GM12878 (cell line): ENCODE measurements at regions not wholly inside any gene's neighbourhood (a gene's known extent, or its start where the extent isn't known, plus 50 kb on each side); places are given as distances from the start of the nearest gene placed in this dataset.

ENCODE experiments used
- ATAC-seq: fragments of 200-7000 bp; cut with Tn5 transposase; 3 replicates; pipeline ENCODE4 v1.9.1; 2020; ENCODE audit warnings: mild to moderate bottlenecking, moderate library complexity
- BruUV-seq: library from RNA; stranded (reverse); fragments of 400-500 nt; replicated peaks from 2 replicates; lab custom pipeline; 2021; lab: Mats Ljungman, UMichigan
- CTCF ChIA-PET: fragments of 300-600 bp; sonication (Branson Sonifier 250); formaldehyde crosslinking; extraction: SDS; loops from one replicate; lab custom pipeline; 2021; ENCODE audit warnings: inconsistent platforms; lab: Yijun Ruan, JAX
- POLR2A ChIA-PET: fragments of 350-600 bp; formaldehyde crosslinking; extraction: SDS; loops from one replicate; lab custom pipeline; 2021; ENCODE audit warnings: inconsistent platforms; lab: Charles Lee
- RAD21 ChIA-PET: fragments of 300-600 bp; sonication (Branson Sonifier 250); formaldehyde crosslinking; loops from one replicate; lab custom pipeline; 2023; ENCODE audit warnings: antibody characterized with exemption; ENCODE audit not compliant: unreplicated experiment; lab: Charles Lee
- SMC1A ChIA-PET: fragments of 300-600 bp; sonication (Branson Sonifier 250); formaldehyde crosslinking; loops from one replicate; lab custom pipeline; 2023; ENCODE audit not compliant: unreplicated experiment, uncharacterized antibody; lab: Charles Lee
- DNase-seq: peaks from one replicate; pipeline ENCODE4 v3.0.0-alpha.2; 2011; ENCODE audit warnings: low read depth, low spot score
- FAIRE-seq: peaks from 3 replicates; lab custom pipeline; 2011; peaks lifted over from hg19 to GRCh38; lab: Jason Lieb, UNC
- H2AFZ ChIP-seq: 2 replicates; pipeline ENCODE4 v1.6.0; 2011; ENCODE audit warnings: low read depth, low read length, control low read depth; ENCODE audit not compliant: control insufficient read depth
- H3K27ac ChIP-seq: 2 replicates; pipeline ENCODE4 v1.5.1; 2011; ENCODE audit warnings: control low read depth; ENCODE audit not compliant: control insufficient read depth, insufficient read depth
- H3K27me3 ChIP-seq, 2 experiments: replicated peaks in 1 of 2; 2 replicates each; pipeline versions ENCODE4 v1.6.0 to v1.6.1; 2011; ENCODE audit warnings: low read length in 1 of 2; ENCODE audit not compliant: control insufficient read depth in 2 of 2, insufficient read depth in 2 of 2
- H3K36me3 ChIP-seq, 2 experiments: 2 replicates each; pipeline ENCODE4 v1.5.1; 2011; ENCODE audit warnings: low read length in 1 of 2; ENCODE audit not compliant: control insufficient read depth in 2 of 2, insufficient read depth in 2 of 2
- H3K4me1 ChIP-seq: 2 replicates; pipeline ENCODE4 v1.6.1; 2011; ENCODE audit warnings: mild to moderate bottlenecking, low read length, moderate library complexity, mixed read lengths; ENCODE audit not compliant: control insufficient read depth, insufficient read depth
- H3K4me2 ChIP-seq: 2 replicates; pipeline ENCODE4 v1.6.0; 2011; ENCODE audit warnings: control low read depth; ENCODE audit not compliant: control insufficient read depth, insufficient read depth
- H3K4me3 ChIP-seq: fragments of 200-600 bp; sonication (generic); 2 replicates; pipeline ENCODE4 v1.5.1; 2016
- H3K79me2 ChIP-seq: 2 replicates; pipeline ENCODE4 v1.6.0; 2011; ENCODE audit warnings: low read length; ENCODE audit not compliant: control insufficient read depth, insufficient read depth
- H3K9ac ChIP-seq: 2 replicates; pipeline ENCODE4 v1.8.0; 2011; ENCODE audit warnings: low read length, control low read depth, mixed read lengths; ENCODE audit not compliant: control insufficient read depth, insufficient read depth
- H3K9me3 ChIP-seq: replicated peaks from 3 replicates; pipeline ENCODE4 v1.5.1; 2011; ENCODE audit warnings: mild to moderate bottlenecking, low read length; ENCODE audit not compliant: control insufficient read depth, insufficient read depth
- H4K20me1 ChIP-seq: 2 replicates; pipeline ENCODE4 v1.6.0; 2011; ENCODE audit not compliant: control insufficient read depth, insufficient read depth
- CBFB ChIP-seq: IDR thresholded peaks from 2 replicates; pipeline ENCODE4 v1.6.1; 2016; ENCODE audit warnings: antibody characterized with exemption, low read depth
- FOXK2 ChIP-seq: fragments of 450-650 bp; IDR thresholded peaks from 2 replicates; pipeline ENCODE4 v1.6.1; 2017; ENCODE audit warnings: mild to moderate bottlenecking, moderate library complexity
- MTA2 ChIP-seq: fragments of 450-650 bp; IDR thresholded peaks from 2 replicates; pipeline ENCODE4 v1.6.1; 2016; ENCODE audit warnings: low read depth, mild to moderate bottlenecking, moderate library complexity
- SMARCA5 ChIP-seq: fragments of 450-650 bp; IDR thresholded peaks from 2 replicates; pipeline ENCODE4 v1.6.1; 2017; ENCODE audit warnings: mild to moderate bottlenecking
- SREBF1 ChIP-seq: IDR thresholded peaks from 2 replicates; pipeline ENCODE4 v1.6.1; 2012; ENCODE audit warnings: mild to moderate bottlenecking, low read length
- SUZ12 ChIP-seq: fragments of 200-600 bp; sonication (generic); IDR thresholded peaks from one replicate; pipeline ENCODE4 v1.6.1; 2018; ENCODE audit warnings: antibody characterized with exemption, mild to moderate bottlenecking; ENCODE audit not compliant: unreplicated experiment
- TCF12 ChIP-seq: IDR thresholded peaks from 2 replicates; pipeline ENCODE4 v1.6.1; 2011; ENCODE audit warnings: low read depth, mild to moderate bottlenecking, low read length
- ZZZ3 ChIP-seq: IDR thresholded peaks from 2 replicates; pipeline ENCODE4 v1.6.1; 2011; ENCODE audit warnings: low read depth; ENCODE audit not compliant: control insufficient read depth, insufficient read length
- WGBS: methylation state at CpG from one replicate; pipeline ENCODE4 v1.1.6; 2016; ENCODE audit warnings: low lambda C conversion rate; ENCODE audit not compliant: insufficient replicate concordance, insufficient coverage; ENCODE audit errors: missing lambda C conversion rate; 5-methylcytosine and 5-hydroxymethylcytosine counted together
- in situ Hi-C: fragments of 300-500 bp; cut with MboI; formaldehyde crosslinking; loops from 9 replicates; pipeline ENCODE4 v1.14.3; 2018; ENCODE audit warnings: mixed read lengths
- intact Hi-C: fragments of 100-400 bp; cut with micrococcal nuclease; formaldehyde crosslinking; loops from one replicate; pipeline ENCODE4 v1.14.2; 2022; ENCODE audit not compliant: unreplicated experiment
- TF ChIP-seq, protein P1 (sequence below): fragments of 450-650 bp; IDR thresholded peaks from 2 replicates; pipeline ENCODE4 v1.6.1; 2017; ENCODE audit warnings: low read depth, mild to moderate bottlenecking, moderate library complexity
- TF ChIP-seq, protein P2 (sequence below): fragments of 450-650 bp; IDR thresholded peaks from 2 replicates; pipeline ENCODE4 v1.6.1; 2017; ENCODE audit warnings: mild to moderate bottlenecking, moderate library complexity
- TF ChIP-seq, protein P3 (sequence below): fragments of 450-650 bp; IDR thresholded peaks from 2 replicates; pipeline ENCODE4 v1.6.1; 2016; ENCODE audit warnings: mild to moderate bottlenecking
- TF ChIP-seq, protein P4 (sequence below): IDR thresholded peaks from 2 replicates; pipeline ENCODE4 v1.6.1; 2012; ENCODE audit warnings: improper control_type of control experiment, low read depth, low read length; ENCODE audit not compliant: insufficient replicate concordance

DNA sequence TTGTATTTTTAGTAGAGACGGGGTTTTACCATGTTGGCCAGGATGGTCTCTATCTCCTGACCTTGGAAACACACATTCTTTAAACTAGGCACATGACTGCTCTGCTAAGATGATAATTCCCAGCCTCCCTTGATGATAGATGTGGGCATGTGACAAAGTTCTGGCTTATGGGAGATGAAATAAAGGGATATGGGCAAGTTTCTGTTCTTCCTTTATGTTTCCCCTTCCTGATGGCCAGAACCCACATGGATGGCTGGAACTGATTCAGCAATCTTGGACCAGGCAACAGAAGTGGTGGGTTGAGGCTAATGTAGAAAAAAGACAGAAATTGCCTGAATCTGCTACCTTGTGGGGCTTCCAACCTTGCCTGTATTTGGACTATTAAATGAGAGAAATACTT is 60.7 kb upstream of the NRP1 start:
- no TSS peak for BruUV-seq
- FAIRE-seq: no peak
- Histone ChIP-seq H3K9me3 (no peaks in the 10 kb centered on the region; the same call in 2 of the 3 replicates), H3K79me2 (no peaks in the 10 kb centered on the region), H3K4me3 (no peak overlapping the region), H3K27me3 (no peaks in the 10 kb centered on the region), H3K4me2 (no peak overlapping the region), H4K20me1 (no peaks in the 10 kb centered on the region), H3K4me1 (no peaks in the 10 kb centered on the region), H2AFZ (no peak overlapping the region)
- WGBS: 0% methylated on average over 1 of the region's 1 CpG
- ATAC-seq: no peak
- DNase-seq: no peak
- POLR2A ChIA-PET: interaction anchor here (0.7 kb wide), 1 partner anchor 970 kb away, joined by 4 read pairs; no protein-coding TSS in a partner anchor
- SMC1A ChIA-PET: interaction anchor here (0.6 to 1.3 kb wide), 4 partner anchors 21 to 538 kb away, joined by 3 read pairs; no protein-coding TSS in a partner anchor
- in situ Hi-C loops: no loop called here
- RAD21 ChIA-PET: no interaction called here
- TF ChIP-seq CBFB (no peak), TCF12 (no peak), SMARCA5 (no peak), ZZZ3 (no peak), MTA2 (no peak), SREBF1 (no peak), FOXK2 (no peak), SUZ12 (no peak)
- TF ChIP-seq, protein P1, sequence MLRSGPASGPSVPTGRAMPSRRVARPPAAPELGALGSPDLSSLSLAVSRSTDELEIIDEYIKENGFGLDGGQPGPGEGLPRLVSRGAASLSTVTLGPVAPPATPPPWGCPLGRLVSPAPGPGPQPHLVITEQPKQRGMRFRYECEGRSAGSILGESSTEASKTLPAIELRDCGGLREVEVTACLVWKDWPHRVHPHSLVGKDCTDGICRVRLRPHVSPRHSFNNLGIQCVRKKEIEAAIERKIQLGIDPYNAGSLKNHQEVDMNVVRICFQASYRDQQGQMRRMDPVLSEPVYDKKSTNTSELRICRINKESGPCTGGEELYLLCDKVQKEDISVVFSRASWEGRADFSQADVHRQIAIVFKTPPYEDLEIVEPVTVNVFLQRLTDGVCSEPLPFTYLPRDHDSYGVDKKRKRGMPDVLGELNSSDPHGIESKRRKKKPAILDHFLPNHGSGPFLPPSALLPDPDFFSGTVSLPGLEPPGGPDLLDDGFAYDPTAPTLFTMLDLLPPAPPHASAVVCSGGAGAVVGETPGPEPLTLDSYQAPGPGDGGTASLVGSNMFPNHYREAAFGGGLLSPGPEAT: no peak
- TF ChIP-seq, protein P2, sequence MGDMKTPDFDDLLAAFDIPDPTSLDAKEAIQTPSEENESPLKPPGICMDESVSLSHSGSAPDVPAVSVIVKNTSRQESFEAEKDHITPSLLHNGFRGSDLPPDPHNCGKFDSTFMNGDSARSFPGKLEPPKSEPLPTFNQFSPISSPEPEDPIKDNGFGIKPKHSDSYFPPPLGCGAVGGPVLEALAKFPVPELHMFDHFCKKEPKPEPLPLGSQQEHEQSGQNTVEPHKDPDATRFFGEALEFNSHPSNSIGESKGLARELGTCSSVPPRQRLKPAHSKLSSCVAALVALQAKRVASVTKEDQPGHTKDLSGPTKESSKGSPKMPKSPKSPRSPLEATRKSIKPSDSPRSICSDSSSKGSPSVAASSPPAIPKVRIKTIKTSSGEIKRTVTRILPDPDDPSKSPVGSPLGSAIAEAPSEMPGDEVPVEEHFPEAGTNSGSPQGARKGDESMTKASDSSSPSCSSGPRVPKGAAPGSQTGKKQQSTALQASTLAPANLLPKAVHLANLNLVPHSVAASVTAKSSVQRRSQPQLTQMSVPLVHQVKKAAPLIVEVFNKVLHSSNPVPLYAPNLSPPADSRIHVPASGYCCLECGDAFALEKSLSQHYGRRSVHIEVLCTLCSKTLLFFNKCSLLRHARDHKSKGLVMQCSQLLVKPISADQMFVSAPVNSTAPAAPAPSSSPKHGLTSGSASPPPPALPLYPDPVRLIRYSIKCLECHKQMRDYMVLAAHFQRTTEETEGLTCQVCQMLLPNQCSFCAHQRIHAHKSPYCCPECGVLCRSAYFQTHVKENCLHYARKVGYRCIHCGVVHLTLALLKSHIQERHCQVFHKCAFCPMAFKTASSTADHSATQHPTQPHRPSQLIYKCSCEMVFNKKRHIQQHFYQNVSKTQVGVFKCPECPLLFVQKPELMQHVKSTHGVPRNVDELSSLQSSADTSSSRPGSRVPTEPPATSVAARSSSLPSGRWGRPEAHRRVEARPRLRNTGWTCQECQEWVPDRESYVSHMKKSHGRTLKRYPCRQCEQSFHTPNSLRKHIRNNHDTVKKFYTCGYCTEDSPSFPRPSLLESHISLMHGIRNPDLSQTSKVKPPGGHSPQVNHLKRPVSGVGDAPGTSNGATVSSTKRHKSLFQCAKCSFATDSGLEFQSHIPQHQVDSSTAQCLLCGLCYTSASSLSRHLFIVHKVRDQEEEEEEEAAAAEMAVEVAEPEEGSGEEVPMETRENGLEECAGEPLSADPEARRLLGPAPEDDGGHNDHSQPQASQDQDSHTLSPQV: no peak
- TF ChIP-seq, protein P3, sequence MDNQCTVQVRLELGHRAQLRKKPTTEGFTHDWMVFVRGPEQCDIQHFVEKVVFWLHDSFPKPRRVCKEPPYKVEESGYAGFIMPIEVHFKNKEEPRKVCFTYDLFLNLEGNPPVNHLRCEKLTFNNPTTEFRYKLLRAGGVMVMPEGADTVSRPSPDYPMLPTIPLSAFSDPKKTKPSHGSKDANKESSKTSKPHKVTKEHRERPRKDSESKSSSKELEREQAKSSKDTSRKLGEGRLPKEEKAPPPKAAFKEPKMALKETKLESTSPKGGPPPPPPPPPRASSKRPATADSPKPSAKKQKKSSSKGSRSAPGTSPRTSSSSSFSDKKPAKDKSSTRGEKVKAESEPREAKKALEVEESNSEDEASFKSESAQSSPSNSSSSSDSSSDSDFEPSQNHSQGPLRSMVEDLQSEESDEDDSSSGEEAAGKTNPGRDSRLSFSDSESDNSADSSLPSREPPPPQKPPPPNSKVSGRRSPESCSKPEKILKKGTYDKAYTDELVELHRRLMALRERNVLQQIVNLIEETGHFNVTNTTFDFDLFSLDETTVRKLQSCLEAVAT: no peak
- TF ChIP-seq, protein P4, sequence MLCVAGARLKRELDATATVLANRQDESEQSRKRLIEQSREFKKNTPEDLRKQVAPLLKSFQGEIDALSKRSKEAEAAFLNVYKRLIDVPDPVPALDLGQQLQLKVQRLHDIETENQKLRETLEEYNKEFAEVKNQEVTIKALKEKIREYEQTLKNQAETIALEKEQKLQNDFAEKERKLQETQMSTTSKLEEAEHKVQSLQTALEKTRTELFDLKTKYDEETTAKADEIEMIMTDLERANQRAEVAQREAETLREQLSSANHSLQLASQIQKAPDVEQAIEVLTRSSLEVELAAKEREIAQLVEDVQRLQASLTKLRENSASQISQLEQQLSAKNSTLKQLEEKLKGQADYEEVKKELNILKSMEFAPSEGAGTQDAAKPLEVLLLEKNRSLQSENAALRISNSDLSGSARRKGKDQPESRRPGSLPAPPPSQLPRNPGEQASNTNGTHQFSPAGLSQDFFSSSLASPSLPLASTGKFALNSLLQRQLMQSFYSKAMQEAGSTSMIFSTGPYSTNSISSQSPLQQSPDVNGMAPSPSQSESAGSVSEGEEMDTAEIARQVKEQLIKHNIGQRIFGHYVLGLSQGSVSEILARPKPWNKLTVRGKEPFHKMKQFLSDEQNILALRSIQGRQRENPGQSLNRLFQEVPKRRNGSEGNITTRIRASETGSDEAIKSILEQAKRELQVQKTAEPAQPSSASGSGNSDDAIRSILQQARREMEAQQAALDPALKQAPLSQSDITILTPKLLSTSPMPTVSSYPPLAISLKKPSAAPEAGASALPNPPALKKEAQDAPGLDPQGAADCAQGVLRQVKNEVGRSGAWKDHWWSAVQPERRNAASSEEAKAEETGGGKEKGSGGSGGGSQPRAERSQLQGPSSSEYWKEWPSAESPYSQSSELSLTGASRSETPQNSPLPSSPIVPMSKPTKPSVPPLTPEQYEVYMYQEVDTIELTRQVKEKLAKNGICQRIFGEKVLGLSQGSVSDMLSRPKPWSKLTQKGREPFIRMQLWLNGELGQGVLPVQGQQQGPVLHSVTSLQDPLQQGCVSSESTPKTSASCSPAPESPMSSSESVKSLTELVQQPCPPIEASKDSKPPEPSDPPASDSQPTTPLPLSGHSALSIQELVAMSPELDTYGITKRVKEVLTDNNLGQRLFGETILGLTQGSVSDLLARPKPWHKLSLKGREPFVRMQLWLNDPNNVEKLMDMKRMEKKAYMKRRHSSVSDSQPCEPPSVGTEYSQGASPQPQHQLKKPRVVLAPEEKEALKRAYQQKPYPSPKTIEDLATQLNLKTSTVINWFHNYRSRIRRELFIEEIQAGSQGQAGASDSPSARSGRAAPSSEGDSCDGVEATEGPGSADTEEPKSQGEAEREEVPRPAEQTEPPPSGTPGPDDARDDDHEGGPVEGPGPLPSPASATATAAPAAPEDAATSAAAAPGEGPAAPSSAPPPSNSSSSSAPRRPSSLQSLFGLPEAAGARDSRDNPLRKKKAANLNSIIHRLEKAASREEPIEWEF: no peak
- TF ChIP-seq, all 136 proteins: peak for 0
- H3K36me3 ChIP-seq: no peaks in the 10 kb centered on the region
- CTCF ChIA-PET: no interaction called here
- no peak overlapping the region for H3K27ac ChIP-seq
- intact Hi-C loops: no loop called here
- no peak overlapping the region for H3K9ac ChIP-seq
